ENCODE measurements at regions not wholly inside any gene's neighbourhood (a gene's known extent, or its start where the extent isn't known, plus 50 kb on each side); places are given as distances from the start of the nearest gene placed in this dataset.

DNA sequence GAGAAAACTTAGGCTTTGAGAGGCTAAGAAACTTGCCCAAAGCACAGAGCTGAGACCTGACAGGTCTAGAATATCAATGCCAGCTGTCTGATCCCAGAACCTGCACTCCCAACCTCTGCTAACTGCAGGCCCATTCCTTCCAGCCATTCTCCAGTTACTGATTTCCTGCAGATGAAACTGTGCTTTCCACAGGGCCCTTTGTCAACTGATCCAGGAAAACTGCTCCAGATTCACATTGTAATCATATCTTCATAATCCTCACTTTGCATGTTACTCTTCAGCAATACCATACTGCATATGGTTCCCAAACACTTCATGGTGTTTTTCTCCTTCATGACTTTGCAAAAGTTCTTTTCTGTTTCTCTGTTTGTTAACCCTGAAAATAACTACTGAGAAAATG lies 100.6 kb downstream of the RAP2A start:
- TF ChIP-seq CEBPB (IDR thresholded peaks at IDR 0.05; ENCODE audit: low read depth, low read length) (no peak), CTCF (conservative IDR thresholded peaks at IDR 0.05; ENCODE audit: low read depth, low read length) (no peak), MAFK (IDR thresholded peaks at IDR 0.05; ENCODE audit: low read depth, low read length) (no peak), BHLHE40 (IDR thresholded peaks at IDR 0.05; ENCODE audit: low read depth, low read length) (no peak), POLR2A (IDR thresholded peaks at IDR 0.05; ENCODE audit: low read depth, low read length) (no peak), USF2 (IDR thresholded peaks at IDR 0.05; ENCODE audit: low read depth, low read length) (no peak), MAZ (IDR thresholded peaks at IDR 0.05; ENCODE audit: borderline replicate concordance, low read depth, low read length) (no peak)
